GM12878 (cell line): ENCODE measurements at regions not wholly inside any gene's neighbourhood (a gene's known extent, or its start where the extent isn't known, plus 50 kb on each side); places are given as distances from the start of the nearest gene placed in this dataset.

ENCODE experiments used
- CTCF ChIP-seq, 3 experiments: IDR thresholded peaks in 2 of 3; conservative IDR thresholded peaks in 1 of 3; 2 replicates each; pipeline ENCODE4 v1.5.1; 2011; ENCODE audit warnings: low read depth in 3 of 3, low read length in 3 of 3, mild to moderate bottlenecking in 3 of 3, control low read depth in 2 of 3, moderate library complexity in 2 of 3, inconsistent platforms in 1 of 3, mixed read lengths in 1 of 3; ENCODE audit not compliant: control insufficient read depth in 2 of 3, insufficient read depth in 1 of 3; ENCODE audit errors: extremely low read depth in 1 of 3
- EP300 ChIP-seq, 2 experiments: fragments of 150-350 bp in 1 of 2; IDR thresholded peaks; 2 replicates each; pipeline ENCODE4 v1.6.1; 2011 to 2012; ENCODE audit warnings: low read depth in 2 of 2, low read length in 2 of 2, borderline replicate concordance in 1 of 2, improper control_type of control experiment in 1 of 2, inconsistent platforms in 1 of 2; ENCODE audit not compliant: control insufficient read depth in 1 of 2
- EZH2 ChIP-seq: IDR thresholded peaks from 2 replicates; pipeline ENCODE4 v1.6.1; 2012; ENCODE audit warnings: low read depth, mild to moderate bottlenecking, control low read depth, inconsistent platforms, low read length, borderline replicate concordance; ENCODE audit not compliant: control insufficient read depth
- FOS ChIP-seq: IDR thresholded peaks from 3 replicates; pipeline ENCODE4 v1.6.1; 2011; ENCODE audit warnings: borderline replicate concordance; ENCODE audit not compliant: insufficient read length; ENCODE audit errors: extremely low read depth
- SIN3A ChIP-seq: IDR thresholded peaks from 2 replicates; pipeline ENCODE4 v1.6.1; 2012; ENCODE audit warnings: low read depth, low read length, improper control_type of control experiment
- TAF1 ChIP-seq: IDR thresholded peaks from 2 replicates; pipeline ENCODE4 v1.6.1; 2011; ENCODE audit warnings: mild to moderate bottlenecking, low read depth, low read length, borderline replicate concordance
- ZNF217 ChIP-seq: fragments of 450-650 bp; IDR thresholded peaks from 2 replicates; pipeline ENCODE4 v1.6.1; 2017; ENCODE audit warnings: antibody characterized with exemption, mild to moderate bottlenecking

- TF ChIP-seq EP300 (IDR thresholded peaks at IDR 0.05; ENCODE audit: borderline replicate concordance in 1 of 2, control insufficient read depth in 1 of 2, low read depth in 2 of 2, low read length in 2 of 2), result no peak
- no peak for TF ChIP-seq EZH2
- TF ChIP-seq FOS, result no peak
- no peak for TF ChIP-seq SIN3A
- TF ChIP-seq ZNF217, result no peak
- TF ChIP-seq CTCF (IDR thresholded peaks at IDR 0.05 in 2 of 3, conservative IDR thresholded peaks at IDR 0.05 in 1 of 3; ENCODE audit: control insufficient read depth in 2 of 3, extremely low read depth in 1 of 3, insufficient read depth in 1 of 3, low read depth in 3 of 3, low read length in 3 of 3), result no peak
- TF ChIP-seq TAF1, result no peak
Observed at GRCh38 chr5:120344181-120344580, 119.9 kb upstream of the PRR16 start.
